ENCODE measurements at regions not wholly inside any gene's neighbourhood (a gene's known extent, or its start where the extent isn't known, plus 50 kb on each side); places are given as distances from the start of the nearest gene placed in this dataset.

DNA sequence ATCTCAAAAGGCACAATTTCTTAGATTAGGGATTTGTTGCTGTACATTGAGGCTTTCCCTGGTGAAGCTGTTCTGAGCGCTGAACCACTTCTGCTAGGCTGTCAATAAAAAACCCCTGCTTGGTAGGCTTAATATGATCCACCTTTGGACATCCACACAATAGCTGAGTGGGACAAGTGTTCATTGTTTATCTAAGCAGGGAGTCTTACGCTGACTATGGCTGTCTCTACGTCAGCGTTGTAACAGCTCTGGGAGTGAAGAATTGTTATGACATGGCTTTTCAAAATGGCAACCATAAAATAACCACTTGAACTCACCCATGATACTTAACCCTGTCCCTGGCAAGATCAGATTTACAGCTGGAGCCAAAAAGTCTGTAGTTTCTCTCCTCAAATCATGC lies 111.5 kb upstream of the SULT1C3 start:
- TF ChIP-seq CTCF (IDR thresholded peaks at IDR 0.05; ENCODE audit: low read depth, low read length, missing control alignments) = no peak
- DNase-seq (ENCODE audit: low read depth) = no peak
- in situ Hi-C loops (cut with HindIII; ENCODE audit: low sequenced_read_pairs) = no loop called here
- no peak overlapping the region for H3K4me3 ChIP-seq (ENCODE audit: low read depth, low read length)

DNA sequence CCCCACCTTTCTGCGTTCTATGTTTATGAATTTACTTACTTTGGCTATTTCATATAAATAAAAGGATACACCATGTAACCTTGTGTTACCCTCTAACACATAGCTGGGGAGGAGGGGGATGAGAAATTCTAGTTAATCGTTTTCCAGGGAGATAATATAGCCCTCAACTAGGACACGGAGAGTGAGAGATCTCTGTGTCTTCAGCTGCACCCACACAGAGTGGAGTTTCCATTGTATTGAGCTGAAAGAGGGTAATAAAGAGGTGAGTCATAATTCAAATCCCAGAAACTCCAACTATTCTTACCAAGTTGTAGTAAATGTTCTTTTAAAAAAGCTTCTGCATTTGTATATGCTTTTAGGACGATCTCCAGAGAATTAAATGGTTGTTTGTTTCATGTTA lies 110.1 kb upstream of the SULT1C3 start:
- DNase-seq (ENCODE audit: low read depth) = no peak
- in situ Hi-C loops (cut with HindIII; ENCODE audit: low sequenced_read_pairs) = no loop called here
- H3K4me3 ChIP-seq (ENCODE audit: low read depth, low read length) = no peak overlapping the region

GRCh38 chr2:108133457-108133856 lies 106.3 kb upstream of the SULT1C3 start:
- TF ChIP-seq CTCF (IDR thresholded peaks at IDR 0.05; ENCODE audit: low read depth, low read length, missing control alignments) = no peak
- in situ Hi-C loops (cut with HindIII; ENCODE audit: low sequenced_read_pairs) = no loop called here
- DNase-seq (ENCODE audit: low read depth) = no peak
- no peak overlapping the region for H3K4me3 ChIP-seq (ENCODE audit: low read depth, low read length)

More for the DNA sequence above, 110.1 kb upstream of the SULT1C3 start:
- TF ChIP-seq CTCF (IDR thresholded peaks at IDR 0.05; ENCODE audit: low read depth, low read length, missing control alignments) = no peak

DNA sequence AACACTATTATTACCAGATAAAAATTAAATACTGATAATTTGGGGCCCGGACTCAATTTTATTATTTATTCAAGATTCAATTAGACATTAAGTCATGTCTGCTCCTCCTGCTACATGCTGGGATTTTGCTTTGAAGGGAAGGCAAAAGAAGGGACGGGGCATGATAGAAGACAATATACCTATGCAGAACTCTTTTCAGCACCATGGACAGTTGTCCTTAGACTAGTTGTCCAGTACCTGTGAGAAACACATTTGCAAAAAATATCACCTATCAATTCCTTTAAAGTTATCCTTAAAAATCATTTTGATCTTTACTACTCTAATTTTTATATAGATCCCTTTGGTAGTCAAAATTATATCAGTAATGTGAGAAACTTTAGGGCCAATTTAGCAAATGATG lies 100.2 kb upstream of the SULT1C3 start:
- in situ Hi-C loops (cut with HindIII; ENCODE audit: low sequenced_read_pairs) = no loop called here
- TF ChIP-seq CTCF (IDR thresholded peaks at IDR 0.05; ENCODE audit: low read depth, low read length, missing control alignments) = no peak
- H3K4me3 ChIP-seq (ENCODE audit: low read depth, low read length) = no peak overlapping the region
- peak; percentile 23 for DNase-seq (ENCODE audit: low read depth)

GRCh38 chr2:108145557-108146326 lies 94.0 kb upstream of the SULT1C3 start:
- no peak for TF ChIP-seq CTCF (IDR thresholded peaks at IDR 0.05; ENCODE audit: low read depth, low read length, missing control alignments)
- DNase-seq (ENCODE audit: low read depth) = no peak
- no peak overlapping the region for H3K4me3 ChIP-seq (ENCODE audit: low read depth, low read length)
- in situ Hi-C loops (cut with HindIII; ENCODE audit: low sequenced_read_pairs) = no loop called here

GRCh38 chr2:108148555-108148954 lies 91.2 kb upstream of the SULT1C3 start:
- in situ Hi-C loops (cut with HindIII; ENCODE audit: low sequenced_read_pairs) = no loop called here
- no peak overlapping the region for H3K4me3 ChIP-seq (ENCODE audit: low read depth, low read length)
- no peak for TF ChIP-seq CTCF (IDR thresholded peaks at IDR 0.05; ENCODE audit: low read depth, low read length, missing control alignments)
- DNase-seq (ENCODE audit: low read depth) = no peak

Measured in astrocyte of the cerebellum (primary cell).